Adrenal gland (tissue), 5 donors: ENCODE measurements at regions not wholly inside any gene's neighbourhood (a gene's known extent, or its start where the extent isn't known, plus 50 kb on each side); places are given as distances from the start of the nearest gene placed in this dataset.

ENCODE experiments used
- CTCF ChIP-seq, 6 experiments: fragments of 450-650 bp in 4 of 6; fragments of 200-600 bp in 2 of 6; sonication (generic) in 1 of 6; IDR thresholded peaks; 1 replicate in 5 of 6; 2 replicates in 1 of 6; pipeline versions ENCODE4 v1.5.1 to v1.8.0; 2016 to 2021; ENCODE audit warnings: antibody characterized with exemption in 6 of 6, mild to moderate bottlenecking in 2 of 6, moderate library complexity in 1 of 6
- POLR2A ChIP-seq, 2 donors: fragments of 450-650 bp; IDR thresholded peaks; one replicate each; pipeline ENCODE4 v1.6.1; 2017; ENCODE audit warnings: antibody characterized with exemption in 2 of 2, mild to moderate bottlenecking in 2 of 2, moderate library complexity in 1 of 2
- donor health status: DM: no; HTN: no; CAD: no.

- TF ChIP-seq CTCF (IDR thresholded peaks at IDR 0.05) (no peak), POLR2A (IDR thresholded peaks at IDR 0.05) (no peak)
Measured at GRCh38 chr5:68457285-68457684, 241.7 kb downstream of the PIK3R1 start.
